ENCODE measurements at regions not wholly inside any gene's neighbourhood (a gene's known extent, or its start where the extent isn't known, plus 50 kb on each side); places are given as distances from the start of the nearest gene placed in this dataset.

DNA sequence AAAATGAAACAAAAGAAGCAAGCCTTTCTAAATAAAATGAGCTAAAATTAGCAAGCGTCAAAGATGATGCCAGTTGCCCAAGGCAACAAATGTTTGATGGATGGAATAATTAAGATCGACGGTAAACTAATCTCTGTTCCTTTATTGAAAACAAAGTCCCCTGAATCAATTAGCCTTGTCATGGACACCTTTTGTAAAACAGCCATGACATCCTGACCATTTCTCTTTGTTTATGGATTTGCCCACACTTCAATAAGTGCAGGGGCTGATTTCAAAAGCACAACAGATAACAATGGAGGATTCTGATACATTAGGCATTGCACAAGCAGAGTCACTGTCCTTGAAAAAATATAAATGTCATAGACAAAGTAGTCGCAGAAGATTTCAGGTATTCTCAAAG is 160.1 kb upstream of the HNRNPA3 start:
- Histone ChIP-seq H3K27me3 (ENCODE audit: control insufficient read depth, insufficient read depth, low read length) (no peaks in the 10 kb centered on the region), H3K36me3 (ENCODE audit: control insufficient read depth, insufficient read depth, low read length) (no peaks in the 10 kb centered on the region), H3K4me3 (ENCODE audit: low read depth, low read length) (no peak overlapping the region)
- TF ChIP-seq, protein P1, sequence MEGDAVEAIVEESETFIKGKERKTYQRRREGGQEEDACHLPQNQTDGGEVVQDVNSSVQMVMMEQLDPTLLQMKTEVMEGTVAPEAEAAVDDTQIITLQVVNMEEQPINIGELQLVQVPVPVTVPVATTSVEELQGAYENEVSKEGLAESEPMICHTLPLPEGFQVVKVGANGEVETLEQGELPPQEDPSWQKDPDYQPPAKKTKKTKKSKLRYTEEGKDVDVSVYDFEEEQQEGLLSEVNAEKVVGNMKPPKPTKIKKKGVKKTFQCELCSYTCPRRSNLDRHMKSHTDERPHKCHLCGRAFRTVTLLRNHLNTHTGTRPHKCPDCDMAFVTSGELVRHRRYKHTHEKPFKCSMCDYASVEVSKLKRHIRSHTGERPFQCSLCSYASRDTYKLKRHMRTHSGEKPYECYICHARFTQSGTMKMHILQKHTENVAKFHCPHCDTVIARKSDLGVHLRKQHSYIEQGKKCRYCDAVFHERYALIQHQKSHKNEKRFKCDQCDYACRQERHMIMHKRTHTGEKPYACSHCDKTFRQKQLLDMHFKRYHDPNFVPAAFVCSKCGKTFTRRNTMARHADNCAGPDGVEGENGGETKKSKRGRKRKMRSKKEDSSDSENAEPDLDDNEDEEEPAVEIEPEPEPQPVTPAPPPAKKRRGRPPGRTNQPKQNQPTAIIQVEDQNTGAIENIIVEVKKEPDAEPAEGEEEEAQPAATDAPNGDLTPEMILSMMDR (IDR thresholded peaks at IDR 0.05; ENCODE audit: insufficient read depth, low read length, poor library complexity, severe bottlenecking): no peak
- DNase-seq (ENCODE audit: low read depth): no peak

DNA sequence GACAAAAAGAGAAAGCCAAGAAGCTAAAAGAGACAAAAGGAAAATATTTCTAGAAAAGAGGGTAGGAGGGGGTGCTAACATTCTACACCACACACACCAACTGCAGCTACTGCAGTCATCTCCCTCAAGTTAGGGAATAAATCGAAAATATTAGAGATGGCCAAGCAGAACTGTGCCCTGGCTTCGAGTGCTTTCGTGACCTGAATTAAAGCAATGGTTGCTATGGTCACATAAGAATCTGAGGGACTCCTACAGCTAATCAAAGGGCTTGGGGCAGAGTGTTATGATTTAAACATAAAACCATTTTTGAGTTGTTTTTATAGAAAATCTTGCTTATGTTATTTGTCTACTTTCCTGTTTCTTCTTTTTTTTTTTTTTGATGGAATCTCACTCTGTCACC is 159.6 kb upstream of the HNRNPA3 start:
- H3K27me3 ChIP-seq (ENCODE audit: control insufficient read depth, insufficient read depth, low read length): no peaks in the 10 kb centered on the region

DNA sequence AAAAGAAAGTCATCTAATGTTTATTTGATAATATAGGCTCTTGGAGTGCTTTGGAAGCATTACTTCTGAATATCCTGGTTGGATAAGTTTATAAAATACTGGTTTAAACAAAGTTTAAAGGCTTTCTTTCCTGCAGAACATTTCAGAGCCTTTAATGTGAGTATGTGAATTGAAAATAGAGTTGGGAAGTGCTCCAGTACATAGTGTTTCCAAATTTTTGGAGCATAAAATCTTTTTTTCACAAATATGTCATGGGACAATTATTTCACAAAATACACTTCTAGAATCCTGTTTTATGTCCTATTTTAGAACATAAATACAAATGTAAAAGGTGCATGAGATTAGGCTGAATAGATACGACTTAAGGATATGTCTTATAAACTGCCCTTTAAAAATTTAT is 158.9 kb upstream of the HNRNPA3 start:
- no peaks in the 10 kb centered on the region for H3K36me3 ChIP-seq (ENCODE audit: control insufficient read depth, insufficient read depth, low read length)
- H3K27me3 ChIP-seq (ENCODE audit: control insufficient read depth, insufficient read depth, low read length): no peaks in the 10 kb centered on the region
- TF ChIP-seq, protein P1 (IDR thresholded peaks at IDR 0.05; ENCODE audit: insufficient read depth, low read length, poor library complexity, severe bottlenecking): no peak
- DNase-seq (ENCODE audit: low read depth): no peak
- no peak overlapping the region for H3K4me3 ChIP-seq (ENCODE audit: low read depth, low read length)

More for the DNA sequence above, 159.6 kb upstream of the HNRNPA3 start:
- Histone ChIP-seq H3K36me3 (ENCODE audit: control insufficient read depth, insufficient read depth, low read length) (no peaks in the 10 kb centered on the region), H3K4me3 (ENCODE audit: low read depth, low read length) (no peak overlapping the region)
- TF ChIP-seq, protein P1 (IDR thresholded peaks at IDR 0.05; ENCODE audit: insufficient read depth, low read length, poor library complexity, severe bottlenecking): no peak
- DNase-seq (ENCODE audit: low read depth): no peak

DNA sequence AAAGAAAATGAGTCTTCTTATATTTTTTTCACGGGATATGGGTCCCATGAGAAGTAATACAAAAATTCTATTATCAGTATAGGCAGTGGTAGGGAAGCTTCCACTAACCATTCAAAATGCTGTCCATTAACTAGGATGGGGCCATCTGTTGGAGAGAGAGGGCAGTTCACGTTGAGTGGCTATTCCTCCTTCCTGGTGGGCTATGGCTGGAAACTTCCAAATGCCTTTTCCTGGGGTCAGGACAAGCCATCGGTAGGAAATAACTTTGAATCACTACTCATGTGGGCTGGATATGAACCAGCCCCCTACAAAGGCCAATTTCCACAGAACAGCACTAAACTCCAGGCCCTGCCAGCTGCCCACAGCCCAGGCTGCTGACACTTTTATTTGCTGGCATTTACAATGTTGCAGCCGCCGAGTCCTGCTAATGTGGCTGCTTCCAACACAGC is 156.1 kb upstream of the HNRNPA3 start:
- no peak overlapping the region for H3K4me3 ChIP-seq (ENCODE audit: low read depth, low read length)
- no peaks in the 10 kb centered on the region for H3K36me3 ChIP-seq (ENCODE audit: control insufficient read depth, insufficient read depth, low read length)
- no peaks in the 10 kb centered on the region for H3K27me3 ChIP-seq (ENCODE audit: control insufficient read depth, insufficient read depth, low read length)
- TF ChIP-seq, protein P1 (IDR thresholded peaks at IDR 0.05; ENCODE audit: insufficient read depth, low read length, poor library complexity, severe bottlenecking): peak; percentile 15
- no peak for DNase-seq (ENCODE audit: low read depth)

DNA sequence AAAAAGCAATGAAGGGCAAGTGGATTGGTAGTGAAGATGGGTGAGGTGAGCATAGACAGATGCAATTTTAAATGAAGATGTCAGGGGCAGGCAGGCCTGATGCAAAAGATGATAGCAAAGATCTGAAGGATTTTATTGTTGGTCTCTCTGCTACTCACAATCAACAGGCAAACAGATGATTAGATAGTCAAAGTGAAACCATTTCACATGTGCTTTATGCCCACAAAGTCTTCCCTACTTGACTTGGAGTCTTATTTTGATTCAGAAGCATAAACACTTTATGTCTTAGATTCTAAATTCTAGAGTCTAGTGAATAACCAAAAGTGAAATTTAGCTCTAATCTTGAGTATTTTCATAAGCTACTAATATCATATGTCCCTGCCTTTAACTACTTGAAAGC is 153.8 kb upstream of the HNRNPA3 start:
- Histone ChIP-seq H3K27me3 (ENCODE audit: control insufficient read depth, insufficient read depth, low read length) (no peaks in the 10 kb centered on the region), H3K4me3 (ENCODE audit: low read depth, low read length) (no peak overlapping the region), H3K36me3 (ENCODE audit: control insufficient read depth, insufficient read depth, low read length) (no peaks in the 10 kb centered on the region)
- no peak for DNase-seq (ENCODE audit: low read depth)
- TF ChIP-seq, protein P1 (IDR thresholded peaks at IDR 0.05; ENCODE audit: insufficient read depth, low read length, poor library complexity, severe bottlenecking): no peak

DNA sequence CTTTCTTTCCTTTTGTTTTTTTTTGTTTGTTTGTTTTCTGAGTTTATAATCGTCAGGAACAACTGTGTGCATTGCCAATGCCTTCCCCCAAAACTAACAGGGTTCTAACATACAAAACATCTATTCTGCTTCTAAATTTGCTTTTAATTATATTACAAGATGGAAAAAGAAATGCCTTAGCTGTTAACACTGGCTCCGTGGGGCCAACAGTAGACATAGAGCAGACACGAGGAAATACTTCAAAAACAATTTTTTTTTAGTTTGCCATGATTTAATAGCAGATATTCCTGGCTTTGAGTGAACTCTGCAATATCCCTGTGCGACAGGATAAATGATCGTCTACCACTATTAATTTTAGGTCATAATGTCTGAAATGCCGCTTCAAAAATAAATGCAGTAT is 153.3 kb upstream of the HNRNPA3 start:
- TF ChIP-seq, protein P1 (IDR thresholded peaks at IDR 0.05; ENCODE audit: insufficient read depth, low read length, poor library complexity, severe bottlenecking): no peak
- DNase-seq (ENCODE audit: low read depth): no peak
- Histone ChIP-seq H3K36me3 (ENCODE audit: control insufficient read depth, insufficient read depth, low read length) (no peaks in the 10 kb centered on the region), H3K4me3 (ENCODE audit: low read depth, low read length) (no peak overlapping the region), H3K27me3 (ENCODE audit: control insufficient read depth, insufficient read depth, low read length) (no peaks in the 10 kb centered on the region)
